ENCODE measurements at regions not wholly inside any gene's neighbourhood (a gene's known extent, or its start where the extent isn't known, plus 50 kb on each side); places are given as distances from the start of the nearest gene placed in this dataset.
A peak's percentile ranks its signal among the peaks of the same experiment; 100 is the strongest.
"Not testable (repeated sequence)": the region's sequence is repeated elsewhere in the genome, so short reads cannot be mapped to it uniquely, and the experiment has no call there.

GRCh38 chr21:34272321-34272720 lies 91.5 kb upstream of the KCNE2 start:
- DNase-seq (ENCODE audit: low spot score), result no peak

DNA sequence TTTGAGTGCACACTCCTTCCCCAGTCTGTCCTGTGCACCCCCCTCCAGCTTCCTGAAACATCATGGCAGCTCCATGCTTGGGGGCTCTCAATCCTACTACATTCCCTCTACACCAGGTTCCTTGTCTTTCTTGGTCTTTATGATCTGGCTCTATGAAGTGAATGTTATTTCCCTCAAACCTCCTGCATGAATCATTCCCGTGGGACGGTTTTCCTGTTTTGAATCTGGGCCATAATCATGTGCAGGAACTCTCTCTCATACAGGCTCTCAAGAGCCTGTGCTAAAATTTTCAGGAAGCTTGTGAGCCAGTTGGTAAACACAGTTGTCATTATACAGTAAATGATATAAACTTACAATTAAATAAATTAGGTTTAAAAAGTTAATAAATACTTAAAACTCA lies 89.8 kb upstream of the KCNE2 start:
- no peak for DNase-seq (ENCODE audit: low spot score)

GRCh38 chr21:34276711-34277425 lies 86.9 kb upstream of the KCNE2 start:
- no peak for DNase-seq (ENCODE audit: low spot score)

- no peak for DNase-seq (ENCODE audit: low spot score)
Measured at GRCh38 chr21:34278451-34278850, 85.4 kb upstream of the KCNE2 start.

- no peak for DNase-seq (ENCODE audit: low spot score)
Measured at GRCh38 chr21:34279285-34279684, 84.5 kb upstream of the KCNE2 start.

DNA sequence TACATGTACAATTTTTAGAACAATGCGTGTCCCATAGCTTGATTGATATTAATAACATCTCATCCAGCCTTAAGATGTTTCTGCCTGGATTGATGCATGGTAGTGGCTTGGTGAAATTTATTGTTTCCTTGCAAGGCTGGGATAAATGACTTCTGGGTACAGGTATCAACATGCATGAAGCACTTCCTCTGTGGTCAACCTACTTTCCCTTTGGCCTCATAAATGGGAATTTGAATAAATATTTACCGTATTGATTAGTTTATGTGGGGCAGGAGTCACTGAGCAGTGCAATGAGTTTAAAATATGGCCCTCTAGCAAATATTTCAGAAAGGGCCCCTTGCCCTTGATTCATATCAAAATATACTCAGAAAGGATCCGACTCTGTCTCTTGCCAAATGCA lies 83.9 kb upstream of the KCNE2 start:
- no peak for DNase-seq (ENCODE audit: low spot score)

GRCh38 chr21:34280389-34280795 lies 83.4 kb upstream of the KCNE2 start:
- DNase-seq (ENCODE audit: low spot score), result peak; percentile 50

- DNase-seq (ENCODE audit: low spot score), result no peak
Measured at GRCh38 chr21:34280959-34281358, 82.8 kb upstream of the KCNE2 start.

DNA sequence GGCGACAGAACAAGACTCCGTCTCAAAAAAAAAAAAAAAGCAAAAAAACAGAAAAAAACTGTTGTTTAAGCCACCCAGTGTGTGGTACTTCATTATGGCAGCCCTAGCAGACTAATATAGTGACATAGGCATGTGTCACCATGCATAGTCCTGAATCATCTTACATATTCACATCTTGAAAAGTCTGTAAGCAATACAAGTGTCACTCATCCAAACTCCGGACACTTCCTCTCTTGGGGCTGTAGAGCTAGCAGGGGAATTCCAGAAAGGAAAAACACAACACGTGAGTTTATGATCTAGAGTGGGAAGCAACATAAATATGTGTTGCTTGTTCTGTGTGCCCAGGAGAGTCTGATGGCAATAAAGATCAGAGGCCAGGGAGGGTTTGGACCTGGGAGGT lies 81.6 kb upstream of the KCNE2 start:
- DNase-seq (ENCODE audit: low spot score), result no peak

GRCh38 chr21:34284666-34285065 lies 79.1 kb upstream of the KCNE2 start:
- DNase-seq (ENCODE audit: low spot score), result no peak

GRCh38 chr21:34288042-34288441 lies 75.8 kb upstream of the KCNE2 start:
- DNase-seq (ENCODE audit: low spot score), result not testable (repeated sequence)

- DNase-seq (ENCODE audit: low spot score), result no peak
Measured at GRCh38 chr21:34289856-34290255, 74.0 kb upstream of the KCNE2 start.

GRCh38 chr21:34296878-34297277 lies 66.9 kb upstream of the KCNE2 start:
- DNase-seq (ENCODE audit: low spot score), result no peak

DNA sequence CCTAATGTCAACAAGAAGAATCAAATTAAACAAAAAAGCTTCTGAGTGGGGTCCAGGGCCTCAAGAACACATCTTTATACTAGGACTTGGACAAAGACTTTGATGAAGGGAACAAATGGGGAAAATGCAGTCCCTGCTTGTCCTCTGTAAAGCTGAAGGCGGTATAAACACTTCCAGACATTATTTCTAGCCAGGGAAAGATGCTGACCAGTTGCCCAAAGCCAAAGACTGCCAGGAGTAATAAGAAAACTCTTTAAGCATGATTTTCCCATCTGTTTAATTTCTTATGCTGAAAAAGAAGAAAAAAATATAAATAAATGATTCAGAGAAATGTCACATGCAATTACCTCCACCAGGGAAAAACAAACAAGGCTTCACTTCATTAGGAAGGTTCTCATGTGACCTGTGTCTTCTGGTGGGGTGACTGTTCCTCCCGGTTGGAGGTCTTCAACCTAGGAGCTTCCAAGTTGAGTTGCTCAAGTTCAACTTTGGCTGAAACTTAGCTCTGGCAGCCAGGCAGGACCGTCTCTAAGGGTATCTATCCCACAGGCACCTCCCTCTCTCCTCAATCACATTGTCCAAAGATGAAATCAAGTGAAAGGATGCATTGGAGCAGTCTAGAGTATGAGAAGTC lies 65.2 kb upstream of the KCNE2 start:
- no peak for DNase-seq (ENCODE audit: low spot score)

DNA sequence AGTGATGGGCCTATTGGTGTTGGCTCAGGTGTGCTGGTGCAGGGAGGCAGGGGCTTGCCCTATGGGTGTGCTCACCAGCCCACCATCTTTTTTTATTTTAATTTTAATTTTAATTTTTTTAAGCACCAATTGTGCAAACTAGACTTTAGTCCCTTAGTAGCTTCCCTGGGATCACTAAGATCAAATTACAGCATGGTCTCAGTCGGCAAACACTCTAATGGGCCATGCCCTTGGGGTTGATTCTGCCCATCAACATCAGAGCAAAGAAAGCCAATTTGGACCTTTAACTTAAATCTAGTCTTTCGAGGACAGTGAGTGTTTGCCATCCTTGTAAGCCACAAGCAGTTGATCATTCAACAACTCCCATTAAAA lies 64.7 kb upstream of the KCNE2 start:
- DNase-seq (ENCODE audit: low spot score), result no peak

GRCh38 chr21:34302521-34302920 lies 61.3 kb upstream of the KCNE2 start:
- DNase-seq (ENCODE audit: low spot score), result no peak

- DNase-seq (ENCODE audit: low spot score), result no peak
Measured at GRCh38 chr21:34305605-34306604, 57.9 kb upstream of the KCNE2 start.

DNA sequence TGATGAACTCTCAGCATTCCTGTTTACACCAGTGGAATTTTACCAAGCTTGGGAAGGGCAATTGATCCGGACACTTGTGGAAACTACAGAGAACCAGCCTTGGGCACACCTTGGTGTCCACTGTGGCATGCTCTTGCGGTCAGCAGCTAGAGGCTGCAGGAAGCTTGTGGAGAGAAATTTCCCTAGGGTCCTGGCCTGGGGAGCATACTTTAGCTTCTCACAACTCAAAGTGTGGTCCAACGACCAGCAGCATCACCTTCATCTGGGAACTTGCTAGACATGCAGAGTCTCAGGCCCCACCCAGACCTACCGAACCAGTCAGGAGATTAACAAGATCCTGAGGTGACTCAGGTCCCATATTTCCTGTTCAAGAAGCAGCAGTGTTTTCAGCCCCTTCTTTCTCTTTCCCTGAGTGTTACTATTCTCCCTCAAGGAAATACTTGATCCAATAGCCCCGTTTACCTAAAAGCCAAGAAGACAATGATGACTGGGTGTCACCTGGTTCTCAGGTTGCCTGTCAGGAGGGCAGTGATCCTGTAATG lies 55.7 kb upstream of the KCNE2 start:
- DNase-seq (ENCODE audit: low spot score), result no peak

DNA sequence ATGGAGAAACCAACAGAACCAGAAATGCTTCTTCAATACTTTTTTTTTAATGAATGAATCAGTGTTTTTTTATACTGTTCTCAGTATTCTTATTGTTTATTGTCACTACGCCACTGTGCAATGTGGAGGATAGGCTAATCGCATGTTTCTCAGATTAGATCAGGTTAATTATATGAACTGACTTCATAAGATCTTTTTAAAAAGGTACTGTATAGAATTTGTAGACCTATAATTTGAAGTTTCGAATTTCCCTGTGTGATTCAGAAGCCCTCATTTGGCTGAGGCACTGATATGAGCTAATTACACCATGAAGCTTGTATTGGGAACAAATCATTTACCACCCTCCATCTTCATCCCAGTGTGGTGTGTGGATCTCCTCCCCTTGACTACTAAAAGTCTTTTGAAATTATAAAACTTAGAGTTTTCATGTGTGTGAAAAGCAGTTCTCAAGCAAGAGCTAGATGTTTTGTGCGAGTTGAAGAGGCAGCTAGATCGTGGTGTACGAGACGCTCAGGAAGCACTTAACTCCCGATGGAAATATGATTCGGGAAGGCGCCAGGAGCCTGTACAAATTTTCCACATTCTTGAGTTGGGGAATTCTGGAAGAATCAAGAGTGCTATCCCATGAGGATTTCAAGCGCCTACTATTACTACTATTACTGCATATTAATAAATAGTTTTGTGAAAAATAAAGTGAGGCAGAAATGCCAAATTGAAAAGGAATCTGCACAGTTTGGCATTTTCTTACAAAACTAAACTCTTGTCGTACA lies 52.1 kb upstream of the KCNE2 start:
- no peak for DNase-seq (ENCODE audit: low spot score)

- no peak for DNase-seq (ENCODE audit: low spot score)
Measured at GRCh38 chr21:34313116-34313515, 50.7 kb upstream of the KCNE2 start.
